ENCODE measurements at regions not wholly inside any gene's neighbourhood (a gene's known extent, or its start where the extent isn't known, plus 50 kb on each side); places are given as distances from the start of the nearest gene placed in this dataset.

- H3K4me3 Mint-ChIP-seq: no peak overlapping the region
- H3K9me3 ChIP-seq (ENCODE audit: control insufficient read depth, low read length): no peaks in the 10 kb centered on the region
- H3K27me3 ChIP-seq (ENCODE audit: control insufficient read depth, insufficient read depth, low read length, poor library complexity, severe bottlenecking): no peaks in the 10 kb centered on the region
- peaks cover 11% of the 10 kb centered on the region for H3K4me1 Mint-ChIP-seq
- peaks cover 7% of the 10 kb centered on the region for H3K36me3 Mint-ChIP-seq (ENCODE audit: low read depth)
- no peak overlapping the region for H3K9ac ChIP-seq (ENCODE audit: extremely low read depth, low read length, poor library complexity, severe bottlenecking)
- no peaks in the 10 kb centered on the region for H3K27me3 Mint-ChIP-seq (ENCODE audit: insufficient read depth)
- no peak overlapping the region for H3K27ac ChIP-seq (ENCODE audit: low read depth, low read length)
- no peaks in the 10 kb centered on the region for H3K36me3 ChIP-seq (ENCODE audit: control insufficient read depth, insufficient read depth, low read length)
- no peak overlapping the region for H3K4me3 ChIP-seq (ENCODE audit: low read length)
- no peaks in the 10 kb centered on the region for H3K9me3 Mint-ChIP-seq
- H3K4me1 ChIP-seq (ENCODE audit: control insufficient read depth, insufficient read depth, low read length): no peaks in the 10 kb centered on the region
- 96 to 97% methylated on average over 3 to 6 of the region's 6 CpGs for WGBS, 2 experiments (ENCODE audit: insufficient coverage in 1 of 2, insufficient read length in 1 of 2)
- no peak for TF ChIP-seq CTCF (conservative IDR thresholded peaks at IDR 0.05)
- DNase-seq: no peak
- H3K27ac Mint-ChIP-seq: no peak overlapping the region
Measured at GRCh38 chr15:81849289-81849688, 196.5 kb downstream of the MEX3B start.

- Mint-ChIP-seq H3K4me1 (peaks cover 11% of the 10 kb centered on the region), H3K9me3 (no peaks in the 10 kb centered on the region), H3K27ac (no peak overlapping the region), H3K27me3 (ENCODE audit: insufficient read depth) (no peaks in the 10 kb centered on the region), H3K36me3 (ENCODE audit: low read depth) (peaks cover 7% of the 10 kb centered on the region), H3K4me3 (no peak overlapping the region)
- Histone ChIP-seq H3K4me1 (ENCODE audit: control insufficient read depth, insufficient read depth, low read length) (no peaks in the 10 kb centered on the region), H3K27me3 (ENCODE audit: control insufficient read depth, insufficient read depth, low read length, poor library complexity, severe bottlenecking) (no peaks in the 10 kb centered on the region), H3K27ac (ENCODE audit: low read depth, low read length) (no peak overlapping the region), H3K4me3 (ENCODE audit: low read length) (no peak overlapping the region), H3K36me3 (ENCODE audit: control insufficient read depth, insufficient read depth, low read length) (no peaks in the 10 kb centered on the region), H3K9ac (ENCODE audit: extremely low read depth, low read length, poor library complexity, severe bottlenecking) (no peak overlapping the region), H3K9me3 (ENCODE audit: control insufficient read depth, low read length) (no peaks in the 10 kb centered on the region)
- DNase-seq: no peak
- TF ChIP-seq CTCF (conservative IDR thresholded peaks at IDR 0.05): no peak
- WGBS, 2 experiments (ENCODE audit: insufficient coverage in 1 of 2, insufficient read length in 1 of 2): 88% methylated on average over 1 of the region's 2 CpGs; no CpG with 5 or more reads in 1 of the 2 experiments
Measured at GRCh38 chr15:81848701-81849100, 197.1 kb downstream of the MEX3B start.

- Mint-ChIP-seq H3K36me3 (ENCODE audit: low read depth) (peaks cover 3% of the 10 kb centered on the region), H3K4me3 (no peak overlapping the region), H3K9me3 (no peaks in the 10 kb centered on the region), H3K27me3 (ENCODE audit: insufficient read depth) (no peaks in the 10 kb centered on the region), H3K4me1 (peaks cover 6% of the 10 kb centered on the region), H3K27ac (no peak overlapping the region)
- no peak for TF ChIP-seq CTCF (conservative IDR thresholded peaks at IDR 0.05)
- WGBS, 2 experiments (ENCODE audit: insufficient coverage in 1 of 2, insufficient read length in 1 of 2): 88 to 97% methylated on average over 3 to 6 of the region's 6 CpGs
- Histone ChIP-seq H3K36me3 (ENCODE audit: control insufficient read depth, insufficient read depth, low read length) (no peaks in the 10 kb centered on the region), H3K4me3 (ENCODE audit: low read length) (no peak overlapping the region), H3K9me3 (ENCODE audit: control insufficient read depth, low read length) (no peaks in the 10 kb centered on the region), H3K4me1 (ENCODE audit: control insufficient read depth, insufficient read depth, low read length) (no peaks in the 10 kb centered on the region), H3K9ac (ENCODE audit: extremely low read depth, low read length, poor library complexity, severe bottlenecking) (no peak overlapping the region), H3K27ac (ENCODE audit: low read depth, low read length) (no peak overlapping the region), H3K27me3 (ENCODE audit: control insufficient read depth, insufficient read depth, low read length, poor library complexity, severe bottlenecking) (no peaks in the 10 kb centered on the region)
- no peak for DNase-seq
Measured at GRCh38 chr15:81843757-81844407, 201.9 kb downstream of the MEX3B start.

Measured in endodermal cell (in vitro differentiated cells).